ACHN (cell line): ENCODE measurements at regions not wholly inside any gene's neighbourhood (a gene's known extent, or its start where the extent isn't known, plus 50 kb on each side); places are given as distances from the start of the nearest gene placed in this dataset.
A peak's percentile ranks its signal among the peaks of the same experiment; 100 is the strongest.
"Not testable (repeated sequence)": the region's sequence is repeated elsewhere in the genome, so short reads cannot be mapped to it uniquely, and the experiment has no call there.

Experiments used
- DNase-seq: peaks from one replicate; pipeline ENCODE4 v3.0.0-alpha.2; 2015
- in situ Hi-C: cut with HindIII; loops from 2 replicates; pipeline ENCODE4 v1.10.0; 2017; ENCODE audit warnings: low sequenced_read_pairs, low pct_ligation_motif_present, low pct_unique_long_range_greater_than_20kb

DNA sequence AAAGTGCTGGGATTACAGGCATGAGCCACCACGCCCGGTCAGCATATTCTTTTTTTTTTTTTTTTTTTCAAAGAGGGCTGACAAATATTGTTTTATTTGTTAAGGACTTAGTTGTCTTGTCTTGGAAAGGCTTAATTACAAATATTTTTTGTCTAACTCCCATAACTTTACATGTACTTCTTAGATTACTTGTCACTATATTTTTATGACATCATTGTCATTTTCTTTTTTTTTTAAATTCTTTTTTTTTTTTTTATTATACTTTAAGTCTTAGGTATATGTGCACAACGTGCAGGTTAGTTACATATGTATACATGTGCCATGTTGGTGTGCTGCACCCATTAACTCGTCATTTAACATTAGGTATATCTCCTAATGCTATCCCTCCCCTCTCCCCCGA, 162.5 kb downstream of the DISP1 start:
- in situ Hi-C loops, DNase-seq: not testable (repeated sequence)

DNA sequence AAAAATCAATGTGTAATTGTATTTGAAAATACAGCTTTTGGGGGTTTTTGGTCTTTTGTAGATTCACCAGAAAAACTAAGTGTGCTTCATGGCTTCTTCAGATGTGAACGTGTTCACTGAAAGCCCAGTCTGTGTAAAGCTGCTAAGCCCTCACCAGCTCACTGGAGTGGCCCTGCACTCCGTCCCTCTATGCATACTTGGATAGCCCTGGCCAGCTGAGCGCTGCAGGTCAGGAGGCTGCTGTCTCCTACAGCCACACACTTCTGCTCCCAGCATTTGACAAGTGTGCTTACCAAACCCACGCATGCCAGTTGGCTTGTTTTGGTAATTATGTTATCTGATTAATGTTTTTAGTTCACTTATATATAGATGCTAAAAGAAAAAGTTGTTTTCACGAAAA, 163.5 kb downstream of the TLR5 start:
- DNase-seq: no peak
- in situ Hi-C loops: no loop called here

- no peak for DNase-seq
- in situ Hi-C loops: no loop called here
These were observed 155.4 kb downstream of the TLR5 start for GRCh38 chr1:222987674-222988076.

- in situ Hi-C loops: no loop called here
- no peak for DNase-seq
These were observed 153.6 kb downstream of the TLR5 start for GRCh38 chr1:222989443-222989842.

- in situ Hi-C loops: no loop called here
- DNase-seq: no peak
These were observed 151.9 kb downstream of the TLR5 start for GRCh38 chr1:222991177-222991576.

DNA sequence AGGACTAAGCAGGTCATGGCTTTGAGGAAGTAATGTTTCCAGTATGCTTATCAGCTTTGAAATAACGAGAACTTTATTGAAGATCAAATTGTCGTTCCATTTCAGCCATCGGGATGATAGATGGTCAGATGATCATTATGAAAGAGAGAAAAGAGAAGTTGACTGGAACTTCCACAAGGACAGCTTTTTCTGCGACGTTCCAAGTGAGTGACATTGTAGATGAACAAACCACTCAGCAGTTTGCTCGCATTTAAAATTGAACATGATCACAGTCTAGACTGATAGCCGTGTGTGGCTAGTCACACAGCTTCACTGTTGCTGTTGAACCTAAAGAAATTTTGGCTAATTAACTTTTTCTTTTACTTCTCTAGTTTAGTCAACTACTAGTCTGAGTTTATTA, 151.1 kb downstream of the TLR5 start:
- no peak for DNase-seq
- in situ Hi-C loops: no loop called here

DNA sequence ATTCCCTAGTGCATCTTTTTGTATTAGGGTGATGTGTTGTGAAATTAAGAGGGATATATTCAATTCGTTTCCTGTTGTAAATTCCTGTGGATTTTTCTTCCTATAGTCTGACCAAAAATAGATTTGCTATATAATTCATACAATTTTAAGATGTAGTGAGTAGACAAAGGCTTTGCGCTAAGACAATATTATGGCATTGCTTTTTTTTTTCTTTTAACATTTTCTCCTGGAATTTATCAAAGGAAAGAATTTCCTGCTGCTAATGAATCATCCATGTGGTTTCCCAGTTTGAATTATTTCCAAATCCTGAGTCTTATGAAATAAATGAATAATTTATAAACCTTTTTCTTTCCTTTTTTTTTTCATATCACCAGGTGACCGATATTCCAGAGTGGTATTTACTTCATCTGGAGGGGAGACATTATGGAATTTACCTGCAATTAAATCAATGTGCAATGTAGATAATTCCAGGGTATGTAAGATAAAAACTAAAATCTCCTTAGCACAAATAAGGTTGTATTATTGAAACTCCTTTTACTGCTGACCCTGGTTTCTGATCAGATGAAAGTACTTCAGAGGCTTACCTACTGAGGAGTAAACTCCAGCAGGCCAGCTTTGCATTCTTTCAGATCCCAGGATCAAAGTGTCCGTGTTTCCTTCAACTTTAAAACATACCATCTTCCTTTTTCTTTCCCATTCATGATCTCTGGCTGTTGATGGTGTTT, 148.4 kb downstream of the TLR5 start:
- in situ Hi-C loops: no loop called here
- peak; percentile 74 for DNase-seq

DNA sequence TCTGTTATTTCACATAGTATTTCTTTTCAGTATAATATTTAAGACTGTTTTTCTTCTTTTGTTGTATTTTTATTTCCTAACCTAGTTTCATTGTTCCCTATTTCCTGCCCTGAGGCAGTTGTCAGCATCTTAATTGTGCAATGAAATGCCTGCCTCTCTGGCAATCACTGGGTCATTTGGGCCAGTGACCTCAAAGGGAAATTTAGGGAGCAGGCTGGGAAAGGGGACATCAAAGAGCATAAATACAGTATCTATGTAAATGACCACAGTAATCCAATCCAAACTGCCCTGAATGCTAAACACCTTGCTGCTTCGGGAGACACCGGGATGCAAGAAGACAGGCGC, 147.8 kb downstream of the TLR5 start:
- DNase-seq: no peak
- in situ Hi-C loops: no loop called here

DNA sequence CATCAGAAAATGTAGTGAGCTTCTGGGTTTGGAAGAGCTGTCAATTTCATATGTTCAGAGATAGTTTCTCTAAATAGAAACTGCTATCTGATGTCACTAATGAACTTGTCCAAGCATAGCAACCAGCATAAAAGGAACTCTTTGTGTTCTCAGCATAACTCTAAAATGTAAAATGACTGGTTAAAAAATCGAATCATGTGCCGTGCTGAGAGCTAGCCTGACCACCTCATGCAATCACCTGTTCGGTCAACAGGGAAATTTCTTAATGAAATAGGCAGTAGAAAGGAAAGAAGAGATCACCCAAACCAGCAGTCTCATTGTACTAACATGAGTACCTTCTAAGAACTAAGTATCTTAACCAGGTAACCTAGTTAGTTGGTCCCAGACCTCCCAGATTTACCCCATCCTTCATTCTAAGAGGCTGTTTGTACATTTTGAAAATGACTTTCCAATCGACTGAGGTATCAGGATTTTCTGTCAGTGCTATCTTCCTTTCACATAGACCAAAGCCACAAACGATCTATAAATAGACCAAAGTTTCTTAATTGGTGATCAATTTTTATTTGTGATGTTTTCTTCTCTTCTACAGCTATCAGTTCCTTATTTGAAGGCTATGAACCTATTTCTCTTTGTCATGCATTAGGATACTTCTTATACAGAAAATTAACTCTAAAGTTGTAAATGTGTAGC, 147.3 kb downstream of the TLR5 start:
- in situ Hi-C loops: no loop called here
- DNase-seq: no peak

DNA sequence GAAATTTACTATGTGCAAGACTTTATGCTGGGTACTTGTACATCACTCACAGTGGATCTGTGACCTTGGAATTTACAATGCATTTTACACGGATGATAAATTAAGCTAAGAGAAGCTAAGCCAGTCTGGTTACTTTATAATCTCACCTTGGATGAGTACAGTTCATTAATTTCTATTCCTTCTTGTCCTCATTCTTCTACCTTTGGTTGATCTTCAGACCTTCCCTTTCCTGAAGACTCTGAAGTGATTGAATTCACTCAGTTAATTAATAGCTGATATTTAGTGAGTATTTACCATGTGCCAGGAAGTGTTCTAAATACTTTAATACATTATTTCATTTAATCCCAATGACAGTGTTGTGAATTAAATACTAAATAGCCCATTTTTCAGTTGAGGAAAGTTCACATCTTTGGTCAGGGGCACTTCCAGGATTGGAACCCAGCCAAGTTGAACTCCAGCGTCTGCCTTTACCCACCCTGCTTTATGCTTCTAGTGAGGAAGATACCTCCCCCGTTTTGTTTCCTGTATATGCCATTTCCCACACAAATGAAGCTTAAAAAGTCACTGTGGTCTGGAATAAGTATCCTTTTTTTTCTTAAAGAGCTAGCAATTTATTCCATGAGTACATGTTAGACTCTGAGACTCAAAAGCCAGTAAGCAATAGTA, 146.6 kb downstream of the TLR5 start:
- in situ Hi-C loops: no loop called here
- peak; percentile 29 for DNase-seq

GRCh38 chr1:223000632-223001031, 142.4 kb downstream of the TLR5 start:
- DNase-seq: no peak
- in situ Hi-C loops: no loop called here

DNA sequence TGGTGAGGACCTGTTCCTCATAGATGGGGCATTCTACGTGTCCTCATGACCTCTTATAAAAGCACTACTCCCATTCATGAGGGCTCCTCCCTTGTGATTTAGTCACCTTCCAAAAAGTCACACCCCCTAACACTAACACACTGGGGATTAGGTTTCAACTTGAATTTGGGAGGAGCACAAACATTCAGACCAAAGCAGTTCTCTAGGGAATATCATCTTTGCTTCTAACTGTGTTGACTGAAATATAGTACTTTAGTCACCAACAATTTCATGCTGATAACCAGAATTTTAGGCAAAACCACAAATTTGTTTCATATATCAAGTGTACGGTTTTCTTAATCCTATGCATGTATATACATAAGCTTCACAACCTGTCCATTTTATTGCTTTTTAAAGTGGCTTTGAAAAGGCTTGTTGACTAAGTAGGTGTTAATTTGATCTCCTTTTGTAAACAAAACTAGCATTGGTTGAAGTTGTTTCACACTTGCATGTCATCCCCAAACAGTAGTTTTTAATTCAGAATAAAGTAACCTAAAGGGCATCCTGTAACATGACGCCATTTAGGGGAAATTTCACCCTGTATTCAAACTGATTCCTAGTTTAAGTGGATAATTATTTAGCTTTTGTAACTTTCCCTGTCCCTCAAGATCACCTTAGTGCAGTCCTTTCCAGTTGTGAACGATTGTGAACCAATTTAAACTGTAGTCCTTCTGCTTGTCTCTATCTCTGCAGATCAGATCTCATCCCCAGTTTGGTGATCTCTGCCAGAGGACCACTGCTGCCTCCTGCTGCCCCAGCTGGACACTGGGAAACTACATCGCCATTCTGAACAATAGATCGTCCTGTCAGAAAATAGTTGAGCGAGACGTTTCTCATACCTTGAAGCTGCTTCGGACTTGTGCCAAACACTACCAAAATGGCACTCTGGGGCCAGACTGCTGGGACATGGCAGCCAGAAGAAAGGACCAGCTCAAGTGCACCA, 141.1 kb downstream of the TLR5 start:
- in situ Hi-C loops: no loop called here
- peak; percentile 35 for DNase-seq

GRCh38 chr1:223003549-223003948, 139.5 kb downstream of the TLR5 start:
- DNase-seq: no peak
- in situ Hi-C loops: no loop called here

DNA sequence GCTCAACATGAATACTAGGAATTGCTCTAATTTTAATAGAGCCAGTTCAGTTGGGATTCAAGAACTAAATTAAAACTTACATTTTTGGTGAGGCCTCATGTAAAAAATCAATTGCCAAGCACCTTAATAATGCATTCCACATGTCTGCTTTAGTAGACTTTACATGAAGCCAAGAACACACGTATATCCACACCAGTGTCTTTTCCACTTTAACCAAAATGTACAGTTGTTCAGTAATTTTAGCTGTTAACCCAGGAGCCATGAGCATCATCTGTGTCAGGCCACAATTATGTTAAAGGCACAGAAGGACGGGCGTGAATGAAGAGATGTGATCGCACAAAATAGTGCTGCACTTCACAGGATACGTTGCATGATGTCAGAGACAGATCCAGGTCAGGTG, 136.7 kb downstream of the TLR5 start:
- in situ Hi-C loops: no loop called here
- no peak for DNase-seq

DNA sequence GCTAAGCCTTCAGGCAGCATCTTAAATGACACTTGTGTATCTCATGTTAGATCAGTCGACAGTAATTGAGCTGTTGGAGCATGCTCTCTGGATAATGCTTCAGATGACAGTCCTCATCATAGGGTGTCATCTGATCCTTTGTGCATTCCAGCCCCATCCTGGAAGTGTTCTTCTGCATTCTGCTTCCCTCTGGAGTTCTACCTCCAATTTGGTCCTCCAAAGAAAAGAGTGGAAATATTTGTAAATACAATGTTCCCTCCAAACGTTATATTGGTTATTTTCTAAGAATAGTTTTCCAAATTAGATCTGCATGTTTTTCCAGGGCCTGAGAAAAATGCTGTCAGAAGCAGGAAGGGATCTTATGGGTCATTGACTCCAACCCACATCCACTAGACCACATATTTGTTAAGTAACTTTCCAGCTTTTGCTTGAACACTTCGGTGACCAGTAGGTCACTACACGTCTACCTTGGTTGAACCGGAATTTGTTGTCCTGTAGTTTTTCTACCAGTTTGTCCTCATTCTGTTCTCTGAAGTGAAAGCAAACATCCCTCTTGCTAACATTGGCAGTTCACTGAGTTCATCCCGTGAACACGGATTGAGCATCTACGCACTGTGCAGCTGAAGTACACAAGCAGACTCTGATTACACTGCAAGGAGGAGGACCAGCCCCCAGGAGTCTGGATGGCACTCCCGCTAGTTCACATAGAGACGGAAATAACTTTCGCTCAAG, 136.0 kb downstream of the TLR5 start:
- peak; percentile 37 for DNase-seq
- in situ Hi-C loops: no loop called here

GRCh38 chr1:223007935-223008334, 135.1 kb downstream of the TLR5 start:
- no peak for DNase-seq
- in situ Hi-C loops: no loop called here

- in situ Hi-C loops: no loop called here
- DNase-seq: no peak
These were observed 134.2 kb downstream of the TLR5 start for GRCh38 chr1:223008808-223009207.

- no peak for DNase-seq
- in situ Hi-C loops: no loop called here
These were observed 133.6 kb downstream of the TLR5 start for GRCh38 chr1:223009406-223009805.
